ENCODE measurements at regions not wholly inside any gene's neighbourhood (a gene's known extent, or its start where the extent isn't known, plus 50 kb on each side); places are given as distances from the start of the nearest gene placed in this dataset.

GRCh38 chr13:40119852-40120251, 464.4 kb downstream of the COG6 start:
- TF ChIP-seq CTCF (IDR thresholded peaks at IDR 0.05): no peak
- no peak for TF ChIP-seq POLR2A (IDR thresholded peaks at IDR 0.05)
- no peak for TF ChIP-seq POLR2AphosphoS5 (IDR thresholded peaks at IDR 0.05)
